ENCODE measurements at regions not wholly inside any gene's neighbourhood (a gene's known extent, or its start where the extent isn't known, plus 50 kb on each side); places are given as distances from the start of the nearest gene placed in this dataset.
"Not testable (repeated sequence)": the region's sequence is repeated elsewhere in the genome, so short reads cannot be mapped to it uniquely, and the experiment has no call there.

GRCh38 chr2:16194931-16195680 lies 254.8 kb downstream of the MYCN start:
- no peak for DNase-seq

- no peak for DNase-seq
These were observed 254.2 kb downstream of the MYCN start for GRCh38 chr2:16194530-16194929.

- no peak for DNase-seq
These were observed 253.7 kb downstream of the MYCN start for GRCh38 chr2:16194096-16194390.

GRCh38 chr2:16192416-16193216 lies 252.3 kb downstream of the MYCN start:
- no peak for DNase-seq

- DNase-seq: no peak
These were observed 251.3 kb downstream of the MYCN start for GRCh38 chr2:16191431-16192200.

GRCh38 chr2:16190446-16191270 lies 250.3 kb downstream of the MYCN start:
- DNase-seq: no peak

- DNase-seq: no peak
These were observed 249.4 kb downstream of the MYCN start for GRCh38 chr2:16189836-16190160.

- DNase-seq: no peak
These were observed 248.9 kb downstream of the MYCN start for GRCh38 chr2:16189029-16189835.

- no peak for DNase-seq
These were observed 248.0 kb downstream of the MYCN start for GRCh38 chr2:16188261-16188890.

- no peak for DNase-seq
These were observed 247.1 kb downstream of the MYCN start for GRCh38 chr2:16187482-16187817.

- no peak for DNase-seq
These were observed 246.5 kb downstream of the MYCN start for GRCh38 chr2:16186661-16187481.

GRCh38 chr2:16185801-16186272 lies 245.5 kb downstream of the MYCN start:
- DNase-seq: no peak

- no peak for DNase-seq
These were observed 244.8 kb downstream of the MYCN start for GRCh38 chr2:16184945-16185660.

- DNase-seq: no peak
These were observed 244.1 kb downstream of the MYCN start for GRCh38 chr2:16184341-16184890.

- no peak for DNase-seq
These were observed 243.0 kb downstream of the MYCN start for GRCh38 chr2:16183345-16183744.

GRCh38 chr2:16182841-16183240 lies 242.5 kb downstream of the MYCN start:
- no peak for DNase-seq

- not testable (repeated sequence) for DNase-seq
These were observed 242.0 kb downstream of the MYCN start for GRCh38 chr2:16182311-16182815.

GRCh38 chr2:16181741-16182090 lies 241.4 kb downstream of the MYCN start:
- no peak for DNase-seq

- no peak for DNase-seq
These were observed 240.9 kb downstream of the MYCN start for GRCh38 chr2:16181062-16181740.
